GM21619 (cell line): ENCODE measurements at regions not wholly inside any gene's neighbourhood (a gene's known extent, or its start where the extent isn't known, plus 50 kb on each side); places are given as distances from the start of the nearest gene placed in this dataset.
"Not testable (repeated sequence)": the region's sequence is repeated elsewhere in the genome, so short reads cannot be mapped to it uniquely, and the experiment has no call there.

Experiments used
- ATAC-seq: cut with Tn5 transposase; IDR thresholded peaks from one replicate; pipeline ENCODE4 v1.9.1; 2021; ENCODE audit not compliant: unreplicated experiment

DNA sequence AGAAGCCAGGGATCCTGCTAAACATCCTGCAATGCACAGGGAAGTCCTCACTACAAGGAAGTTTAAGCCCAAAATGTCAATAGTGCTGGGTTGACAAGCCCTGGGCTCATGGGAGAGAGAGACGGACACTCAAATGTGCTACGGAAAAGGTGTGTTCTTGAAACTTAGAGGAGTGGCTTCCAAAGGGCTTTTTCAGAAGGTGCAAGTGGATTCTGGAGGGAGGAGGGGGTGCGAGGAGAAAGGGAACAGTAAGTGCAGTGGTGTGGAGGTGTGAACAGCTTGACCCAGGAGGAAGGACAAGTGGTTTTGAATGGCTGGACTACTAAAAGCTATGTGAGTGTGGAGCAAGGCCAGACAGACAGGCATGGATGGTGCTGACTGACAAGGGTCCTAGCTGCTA lies 50.4 kb upstream of the CECR2 start:
- no peak for ATAC-seq

- ATAC-seq = no peak
Measured at GRCh38 chr22:17315310-17315709, 54.0 kb upstream of the CECR2 start.

- ATAC-seq = no peak
Measured at GRCh38 chr22:17314487-17314886, 54.8 kb upstream of the CECR2 start.

GRCh38 chr22:17313626-17314025 lies 55.6 kb upstream of the CECR2 start:
- ATAC-seq = no peak

- no peak for ATAC-seq
Measured at GRCh38 chr22:17307566-17307965, 61.7 kb upstream of the CECR2 start.

DNA sequence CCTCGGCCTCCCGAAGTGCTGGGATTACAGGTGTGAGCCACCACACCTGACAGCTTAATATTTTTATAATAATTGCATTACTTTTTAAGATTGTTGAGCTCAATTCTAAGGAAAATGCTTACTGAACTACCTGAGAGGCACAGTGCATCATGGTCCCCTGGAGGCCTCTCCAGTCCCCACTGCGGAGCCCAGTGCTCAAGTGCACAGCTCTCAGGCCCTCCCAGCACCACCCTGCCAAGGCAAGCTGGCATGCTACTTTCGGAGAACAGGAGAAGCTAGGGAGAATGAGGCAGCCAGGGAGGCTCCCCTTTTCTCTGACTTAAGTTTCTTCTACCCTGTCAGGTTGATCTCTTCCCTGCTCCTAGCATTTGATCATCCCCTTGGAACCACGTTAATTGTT lies 64.2 kb upstream of the CECR2 start:
- ATAC-seq = no peak

GRCh38 chr22:17303840-17304779 lies 65.2 kb upstream of the CECR2 start:
- ATAC-seq = peak; percentile 83

DNA sequence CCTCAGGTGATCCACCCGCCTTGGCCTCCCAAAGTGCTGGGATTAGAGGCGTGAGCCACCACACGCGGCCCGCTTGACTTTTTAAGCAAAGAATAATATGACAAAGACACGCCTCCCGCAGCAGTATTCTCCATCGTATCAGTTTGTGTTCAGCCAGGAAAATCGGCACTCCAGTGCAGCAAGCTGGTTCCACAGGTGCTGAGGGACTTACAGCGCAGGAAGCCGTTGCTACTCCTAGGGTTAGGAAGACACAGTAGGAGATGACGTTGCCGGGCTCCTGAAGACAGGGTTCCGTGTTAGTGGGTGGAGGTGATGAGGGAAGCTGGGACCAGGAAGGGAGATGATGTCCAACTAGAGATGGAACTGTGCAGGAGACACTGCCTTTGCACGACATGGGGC lies 65.8 kb upstream of the CECR2 start:
- ATAC-seq = no peak

DNA sequence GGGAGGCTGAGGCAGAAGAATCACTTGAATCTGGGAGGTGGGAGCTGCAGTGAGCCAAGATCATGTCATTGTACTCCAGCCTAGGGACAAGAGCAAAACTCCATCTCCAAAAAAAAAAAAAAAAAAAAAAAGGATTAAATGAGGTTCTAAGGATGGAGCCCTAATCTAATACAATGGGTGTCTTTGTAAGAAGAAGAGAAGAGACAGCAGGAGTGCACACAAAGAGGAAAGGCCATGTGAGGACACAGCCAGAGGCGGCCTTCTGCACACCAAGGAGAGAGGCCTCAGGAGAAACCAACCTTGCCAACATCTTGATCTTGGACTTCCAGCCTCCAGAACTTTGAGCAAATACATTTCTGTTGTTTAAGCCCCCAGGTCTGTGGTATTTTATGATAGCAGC lies 66.6 kb upstream of the CECR2 start:
- no peak for ATAC-seq

DNA sequence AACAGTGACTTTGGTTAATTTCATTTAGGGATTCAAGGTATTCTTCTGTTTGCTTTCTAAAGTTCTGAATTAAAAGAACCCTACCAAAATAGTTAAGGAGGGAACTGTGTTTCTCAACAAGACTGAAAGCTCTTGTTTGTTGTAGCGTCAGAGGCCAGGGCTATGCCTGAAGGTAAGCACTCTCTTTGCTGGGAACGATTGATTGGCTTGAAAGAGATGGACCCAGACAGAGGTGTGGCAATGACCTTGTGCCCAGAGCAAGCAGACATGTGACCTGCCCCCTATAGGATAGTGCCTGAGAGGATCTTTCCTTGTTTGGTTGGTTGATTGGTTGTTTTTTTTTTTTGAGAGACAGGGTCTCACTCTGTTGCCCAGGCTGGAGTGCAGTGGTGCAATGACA lies 68.3 kb upstream of the CECR2 start:
- no peak for ATAC-seq

DNA sequence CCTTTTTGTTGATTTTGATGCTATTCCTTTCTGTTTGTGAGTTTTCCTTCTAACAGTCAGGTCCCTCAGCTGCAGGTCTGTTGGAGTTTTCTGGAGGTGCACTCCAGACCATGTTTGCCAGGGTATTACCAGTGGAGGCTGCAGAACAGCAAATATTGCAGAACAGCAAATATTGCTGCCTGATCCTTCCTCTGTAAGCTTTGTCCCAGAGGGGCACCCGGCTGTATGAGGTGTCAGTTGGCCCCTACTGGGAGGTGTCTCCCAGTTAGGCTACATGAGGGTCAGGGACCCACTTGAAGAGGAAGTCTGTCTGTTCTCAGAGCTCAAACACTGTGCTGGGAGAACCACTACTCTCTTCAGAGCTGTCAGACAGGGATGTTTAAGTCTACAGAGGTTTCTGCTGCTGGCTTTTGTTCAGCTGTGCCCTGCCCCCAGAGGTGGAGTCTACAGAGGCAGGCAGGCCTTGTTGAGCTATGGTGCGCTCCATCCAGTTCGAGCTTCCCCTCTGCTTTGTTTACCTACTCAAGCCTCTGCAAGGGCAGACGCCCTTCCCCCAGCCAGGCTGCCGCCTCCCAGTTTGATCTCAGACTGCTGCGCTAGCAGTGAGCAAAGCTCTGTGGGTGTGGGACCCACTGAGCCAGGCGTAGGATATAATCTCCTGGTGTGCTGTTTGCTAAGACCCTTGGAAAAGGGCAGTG lies 70.3 kb upstream of the CECR2 start:
- ATAC-seq = not testable (repeated sequence)

GRCh38 chr22:17285656-17286055 lies 66.4 kb upstream of the ADA2 start:
- no peak for ATAC-seq

DNA sequence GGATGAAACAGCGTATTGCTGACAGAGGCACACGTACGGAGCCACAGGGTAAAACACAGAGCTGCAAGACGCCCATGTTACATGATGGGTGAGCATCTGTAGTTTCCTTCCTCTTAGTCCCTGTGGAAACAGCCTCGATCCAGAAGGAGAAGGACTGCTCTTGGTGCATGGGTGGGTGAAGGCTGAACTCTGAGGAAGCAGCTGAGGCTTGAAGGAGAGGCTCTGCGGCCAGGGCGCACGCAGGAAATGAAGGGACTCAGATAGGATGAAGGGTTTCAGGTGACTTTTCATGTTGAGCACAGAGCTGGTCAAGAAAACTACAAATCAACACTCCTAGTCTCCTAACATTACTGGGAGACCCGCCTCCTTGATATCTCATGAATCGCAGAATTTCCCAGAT lies 65.7 kb upstream of the ADA2 start:
- ATAC-seq = no peak

GRCh38 chr22:17284466-17284865 lies 65.2 kb upstream of the ADA2 start:
- no peak for ATAC-seq

DNA sequence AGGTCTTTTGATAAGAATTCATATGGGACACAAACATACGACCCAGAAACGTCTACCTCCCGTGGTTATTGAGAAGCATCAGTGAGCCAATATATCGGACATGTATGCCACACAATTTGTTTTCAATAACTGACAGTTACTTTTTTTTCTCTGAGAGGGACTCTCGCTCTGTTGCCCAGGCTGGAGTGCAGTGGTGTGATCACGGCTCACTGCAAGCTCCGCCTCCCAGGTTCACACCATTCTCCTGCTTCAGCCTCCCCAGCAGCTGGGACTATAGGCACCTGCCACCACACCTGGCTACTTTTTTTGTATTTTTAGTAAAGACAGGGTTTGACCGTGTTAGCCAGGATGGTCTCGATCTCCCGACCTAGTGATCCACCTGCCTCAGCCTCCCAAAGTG lies 64.6 kb upstream of the ADA2 start:
- not testable (repeated sequence) for ATAC-seq

DNA sequence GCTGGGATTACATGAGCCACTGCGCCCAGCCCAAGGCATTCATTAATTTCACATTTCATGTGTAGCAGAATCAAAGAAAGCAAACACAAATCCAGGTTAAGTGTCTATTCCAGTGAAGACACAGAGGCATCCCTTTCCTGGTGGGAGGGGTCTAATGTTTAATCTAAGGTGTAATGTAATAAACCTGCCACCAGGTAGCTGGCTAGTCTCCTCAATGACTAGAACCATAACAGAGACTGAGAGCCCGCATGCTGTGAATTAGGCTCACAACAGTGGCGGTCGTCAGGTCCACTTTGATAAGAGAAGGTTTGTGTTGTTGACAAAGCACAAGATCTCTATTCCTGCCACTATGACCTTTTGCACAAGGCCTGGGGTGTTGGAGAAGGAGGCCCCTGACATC lies 64.2 kb upstream of the ADA2 start:
- ATAC-seq = no peak

- ATAC-seq = no peak
Measured at GRCh38 chr22:17281440-17281841, 62.2 kb upstream of the ADA2 start.

DNA sequence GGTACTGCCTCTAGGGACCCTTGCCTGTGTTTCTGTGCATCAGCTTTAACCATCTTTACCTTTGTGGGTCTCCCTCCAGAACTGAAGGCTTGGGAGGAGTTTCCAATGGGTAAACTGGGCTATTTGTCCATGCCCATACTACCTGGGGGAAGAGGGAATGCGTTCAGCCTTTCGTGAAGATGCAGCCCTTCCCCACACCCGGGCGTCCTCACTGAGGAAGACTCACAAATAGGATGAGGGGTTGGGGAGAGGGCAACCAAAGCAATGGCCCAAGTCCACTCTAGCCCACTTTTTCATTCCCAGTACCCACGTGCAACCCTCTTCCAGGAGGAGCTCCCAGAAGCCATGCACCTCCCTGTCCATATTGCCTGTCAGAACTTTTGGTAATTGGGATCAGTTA lies 61.8 kb upstream of the ADA2 start:
- ATAC-seq = no peak

DNA sequence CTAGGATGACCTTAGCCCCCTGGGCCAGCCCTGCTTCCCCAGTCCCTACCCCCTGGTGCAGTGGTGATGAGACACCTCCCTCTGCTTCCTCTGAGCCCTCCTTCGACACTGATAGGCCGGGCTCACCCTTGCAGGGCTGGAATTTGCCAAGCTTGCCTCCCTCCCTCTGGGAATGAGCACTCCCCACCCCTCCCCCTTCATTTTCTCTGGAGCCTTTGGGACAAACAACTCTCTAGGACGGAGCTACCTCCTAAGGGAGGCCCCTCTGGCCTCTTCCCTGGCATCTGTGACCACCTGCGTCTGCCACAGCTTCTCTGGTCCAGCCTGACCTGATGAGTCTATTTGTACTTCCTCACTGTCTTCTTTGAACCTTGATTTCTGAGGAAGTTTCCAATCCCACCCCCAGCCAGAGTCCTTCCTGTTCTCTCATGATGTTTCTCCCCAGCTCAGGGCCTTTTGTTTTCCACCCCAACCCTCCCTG lies 53.3 kb upstream of the ADA2 start:
- ATAC-seq = no peak

- ATAC-seq = no peak
Measured at GRCh38 chr22:17271711-17272451, 52.6 kb upstream of the ADA2 start.

DNA sequence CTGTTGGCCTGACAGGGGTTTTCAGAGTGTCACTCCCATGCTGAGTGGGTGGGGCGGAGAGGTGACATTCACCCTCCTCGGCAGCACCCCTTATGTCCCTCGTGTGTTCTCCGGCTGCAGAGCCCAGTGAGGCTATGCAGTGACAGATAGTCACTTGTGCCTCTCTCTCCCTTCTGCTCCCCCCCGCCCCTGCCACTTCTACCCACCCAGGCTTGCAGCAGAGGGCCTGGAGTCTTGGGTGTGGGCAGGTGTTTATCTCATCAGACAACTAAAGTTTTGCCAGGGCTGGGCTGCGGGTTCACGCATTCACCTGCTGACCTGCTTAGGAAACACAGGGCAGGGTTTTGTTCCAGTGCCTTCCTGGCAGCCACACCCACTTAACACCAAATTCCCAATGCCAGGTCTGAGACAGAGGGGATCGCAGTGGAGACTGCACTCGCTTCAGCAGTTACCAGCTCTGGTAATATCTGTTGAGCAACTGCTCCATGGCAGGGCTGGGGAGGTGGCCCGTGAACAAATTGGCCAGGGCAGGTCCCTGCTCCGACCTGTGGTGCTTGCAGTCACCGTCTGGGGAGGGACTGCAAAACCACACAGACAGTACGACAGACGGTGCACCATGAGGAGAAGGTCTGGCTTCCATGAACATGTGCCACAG lies 50.5 kb upstream of the ADA2 start:
- ATAC-seq = no peak
